WTC11 (cell line): ENCODE measurements at regions not wholly inside any gene's neighbourhood (a gene's known extent, or its start where the extent isn't known, plus 50 kb on each side); places are given as distances from the start of the nearest gene placed in this dataset.

Experiments
- NR2C2 ChIP-seq: sonication (generic); formaldehyde crosslinking; IDR thresholded peaks from 2 replicates; pipeline ENCODE4 v1.8.0; 2022; ENCODE audit warnings: mild to moderate bottlenecking, missing genetic modification reagents
- SP1 ChIP-seq: sonication (generic); formaldehyde crosslinking; conservative IDR thresholded peaks from 2 replicates; pipeline ENCODE4 v1.8.1; 2022; ENCODE audit warnings: missing genetic modification reagents
- ZNF263 ChIP-seq: sonication (generic); formaldehyde crosslinking; IDR thresholded peaks from 2 replicates; pipeline ENCODE4 v1.8.1; 2022; ENCODE audit warnings: low read depth, mild to moderate bottlenecking, moderate library complexity, missing genetic modification reagents
- TF ChIP-seq, protein P1 (sequence below): fragments of 200-600 bp; IDR thresholded peaks from 2 replicates; pipeline ENCODE4 v1.8.0; 2022; ENCODE audit warnings: antibody characterized with exemption
- TF ChIP-seq, protein P2 (sequence below): fragments of 250-450 bp; sonication (Bioruptor Pico); IDR thresholded peaks from 2 replicates; pipeline ENCODE4 v1.8.0; 2021; ENCODE audit warnings: mild to moderate bottlenecking
- TF ChIP-seq, protein P3 (sequence below): sonication (generic); formaldehyde crosslinking; IDR thresholded peaks from 2 replicates; pipeline ENCODE4 v1.8.0; 2022; ENCODE audit warnings: mild to moderate bottlenecking, missing genetic modification reagents
- TF ChIP-seq, protein P4 (sequence below): sonication (generic); formaldehyde crosslinking; IDR thresholded peaks from 2 replicates; pipeline ENCODE4 v1.8.0; 2023; ENCODE audit warnings: missing genetic modification reagents, mild to moderate bottlenecking, borderline replicate concordance

DNA sequence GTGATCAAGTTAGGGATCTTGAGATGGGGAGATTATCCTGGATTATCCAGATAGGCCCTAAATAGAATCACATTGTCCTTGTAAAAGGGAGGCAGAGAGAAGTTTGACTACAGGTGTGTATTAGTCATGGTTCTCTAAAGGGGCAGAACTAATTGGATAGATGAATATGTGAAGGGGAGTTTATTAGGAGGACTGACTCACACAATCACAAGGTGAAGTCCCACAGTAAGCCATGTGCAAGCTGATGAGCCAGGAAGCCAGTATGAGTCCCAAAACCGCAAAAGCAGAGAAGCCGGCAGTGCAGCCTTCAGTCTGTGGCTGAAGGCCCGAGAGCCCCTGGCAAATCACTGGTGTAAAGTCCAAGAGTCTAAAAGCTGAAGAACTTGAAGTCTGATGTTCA is 275.8 kb downstream of the KCNS3 start:
- TF ChIP-seq, protein P1, sequence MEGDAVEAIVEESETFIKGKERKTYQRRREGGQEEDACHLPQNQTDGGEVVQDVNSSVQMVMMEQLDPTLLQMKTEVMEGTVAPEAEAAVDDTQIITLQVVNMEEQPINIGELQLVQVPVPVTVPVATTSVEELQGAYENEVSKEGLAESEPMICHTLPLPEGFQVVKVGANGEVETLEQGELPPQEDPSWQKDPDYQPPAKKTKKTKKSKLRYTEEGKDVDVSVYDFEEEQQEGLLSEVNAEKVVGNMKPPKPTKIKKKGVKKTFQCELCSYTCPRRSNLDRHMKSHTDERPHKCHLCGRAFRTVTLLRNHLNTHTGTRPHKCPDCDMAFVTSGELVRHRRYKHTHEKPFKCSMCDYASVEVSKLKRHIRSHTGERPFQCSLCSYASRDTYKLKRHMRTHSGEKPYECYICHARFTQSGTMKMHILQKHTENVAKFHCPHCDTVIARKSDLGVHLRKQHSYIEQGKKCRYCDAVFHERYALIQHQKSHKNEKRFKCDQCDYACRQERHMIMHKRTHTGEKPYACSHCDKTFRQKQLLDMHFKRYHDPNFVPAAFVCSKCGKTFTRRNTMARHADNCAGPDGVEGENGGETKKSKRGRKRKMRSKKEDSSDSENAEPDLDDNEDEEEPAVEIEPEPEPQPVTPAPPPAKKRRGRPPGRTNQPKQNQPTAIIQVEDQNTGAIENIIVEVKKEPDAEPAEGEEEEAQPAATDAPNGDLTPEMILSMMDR = no peak
- TF ChIP-seq NR2C2 (CRISPR knock-in tag) (no peak), SP1 (CRISPR knock-in tag) (no peak), ZNF263 (CRISPR knock-in tag) (no peak)
- TF ChIP-seq, protein P2, sequence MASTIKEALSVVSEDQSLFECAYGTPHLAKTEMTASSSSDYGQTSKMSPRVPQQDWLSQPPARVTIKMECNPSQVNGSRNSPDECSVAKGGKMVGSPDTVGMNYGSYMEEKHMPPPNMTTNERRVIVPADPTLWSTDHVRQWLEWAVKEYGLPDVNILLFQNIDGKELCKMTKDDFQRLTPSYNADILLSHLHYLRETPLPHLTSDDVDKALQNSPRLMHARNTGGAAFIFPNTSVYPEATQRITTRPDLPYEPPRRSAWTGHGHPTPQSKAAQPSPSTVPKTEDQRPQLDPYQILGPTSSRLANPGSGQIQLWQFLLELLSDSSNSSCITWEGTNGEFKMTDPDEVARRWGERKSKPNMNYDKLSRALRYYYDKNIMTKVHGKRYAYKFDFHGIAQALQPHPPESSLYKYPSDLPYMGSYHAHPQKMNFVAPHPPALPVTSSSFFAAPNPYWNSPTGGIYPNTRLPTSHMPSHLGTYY (CRISPR knock-in tag) = no peak
- TF ChIP-seq, protein P3, sequence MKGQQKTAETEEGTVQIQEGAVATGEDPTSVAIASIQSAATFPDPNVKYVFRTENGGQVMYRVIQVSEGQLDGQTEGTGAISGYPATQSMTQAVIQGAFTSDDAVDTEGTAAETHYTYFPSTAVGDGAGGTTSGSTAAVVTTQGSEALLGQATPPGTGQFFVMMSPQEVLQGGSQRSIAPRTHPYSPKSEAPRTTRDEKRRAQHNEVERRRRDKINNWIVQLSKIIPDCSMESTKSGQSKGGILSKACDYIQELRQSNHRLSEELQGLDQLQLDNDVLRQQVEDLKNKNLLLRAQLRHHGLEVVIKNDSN (CRISPR knock-in tag) = no peak
- TF ChIP-seq, protein P4, sequence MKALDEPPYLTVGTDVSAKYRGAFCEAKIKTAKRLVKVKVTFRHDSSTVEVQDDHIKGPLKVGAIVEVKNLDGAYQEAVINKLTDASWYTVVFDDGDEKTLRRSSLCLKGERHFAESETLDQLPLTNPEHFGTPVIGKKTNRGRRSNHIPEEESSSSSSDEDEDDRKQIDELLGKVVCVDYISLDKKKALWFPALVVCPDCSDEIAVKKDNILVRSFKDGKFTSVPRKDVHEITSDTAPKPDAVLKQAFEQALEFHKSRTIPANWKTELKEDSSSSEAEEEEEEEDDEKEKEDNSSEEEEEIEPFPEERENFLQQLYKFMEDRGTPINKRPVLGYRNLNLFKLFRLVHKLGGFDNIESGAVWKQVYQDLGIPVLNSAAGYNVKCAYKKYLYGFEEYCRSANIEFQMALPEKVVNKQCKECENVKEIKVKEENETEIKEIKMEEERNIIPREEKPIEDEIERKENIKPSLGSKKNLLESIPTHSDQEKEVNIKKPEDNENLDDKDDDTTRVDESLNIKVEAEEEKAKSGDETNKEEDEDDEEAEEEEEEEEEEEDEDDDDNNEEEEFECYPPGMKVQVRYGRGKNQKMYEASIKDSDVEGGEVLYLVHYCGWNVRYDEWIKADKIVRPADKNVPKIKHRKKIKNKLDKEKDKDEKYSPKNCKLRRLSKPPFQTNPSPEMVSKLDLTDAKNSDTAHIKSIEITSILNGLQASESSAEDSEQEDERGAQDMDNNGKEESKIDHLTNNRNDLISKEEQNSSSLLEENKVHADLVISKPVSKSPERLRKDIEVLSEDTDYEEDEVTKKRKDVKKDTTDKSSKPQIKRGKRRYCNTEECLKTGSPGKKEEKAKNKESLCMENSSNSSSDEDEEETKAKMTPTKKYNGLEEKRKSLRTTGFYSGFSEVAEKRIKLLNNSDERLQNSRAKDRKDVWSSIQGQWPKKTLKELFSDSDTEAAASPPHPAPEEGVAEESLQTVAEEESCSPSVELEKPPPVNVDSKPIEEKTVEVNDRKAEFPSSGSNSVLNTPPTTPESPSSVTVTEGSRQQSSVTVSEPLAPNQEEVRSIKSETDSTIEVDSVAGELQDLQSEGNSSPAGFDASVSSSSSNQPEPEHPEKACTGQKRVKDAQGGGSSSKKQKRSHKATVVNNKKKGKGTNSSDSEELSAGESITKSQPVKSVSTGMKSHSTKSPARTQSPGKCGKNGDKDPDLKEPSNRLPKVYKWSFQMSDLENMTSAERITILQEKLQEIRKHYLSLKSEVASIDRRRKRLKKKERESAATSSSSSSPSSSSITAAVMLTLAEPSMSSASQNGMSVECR = no peak
